NB4 (cell line): ENCODE measurements at regions not wholly inside any gene's neighbourhood (a gene's known extent, or its start where the extent isn't known, plus 50 kb on each side); places are given as distances from the start of the nearest gene placed in this dataset.

Experiments
- POLR2A ChIP-seq: IDR thresholded peaks from 2 replicates; pipeline ENCODE4 v1.6.1; 2011; ENCODE audit warnings: mild to moderate bottlenecking; ENCODE audit not compliant: insufficient read length; ENCODE audit errors: extremely low read depth
- TF ChIP-seq, protein P1 (sequence below): IDR thresholded peaks from one replicate; pipeline ENCODE4 v1.5.1; 2012; ENCODE audit warnings: low read depth, low read length

DNA sequence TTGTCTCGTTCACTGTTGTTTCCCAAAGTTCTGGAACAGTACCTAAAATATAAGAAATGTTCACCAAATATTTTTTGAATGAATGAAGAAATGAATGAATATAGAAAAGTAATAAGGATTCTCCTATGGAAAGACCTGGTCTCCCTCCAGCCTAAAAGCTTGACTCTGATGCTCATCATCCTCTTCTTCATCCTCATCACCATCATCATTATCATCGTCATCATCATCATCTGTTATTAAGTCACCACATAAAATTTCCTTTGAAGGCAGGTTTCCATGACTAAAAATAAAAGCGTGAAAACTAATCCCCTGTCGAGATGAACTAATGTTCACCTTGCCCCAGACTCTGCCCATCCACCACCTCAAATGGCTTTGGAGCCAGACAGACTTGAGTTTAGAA lies 181.4 kb upstream of the PRNP start:
- TF ChIP-seq, protein P1, sequence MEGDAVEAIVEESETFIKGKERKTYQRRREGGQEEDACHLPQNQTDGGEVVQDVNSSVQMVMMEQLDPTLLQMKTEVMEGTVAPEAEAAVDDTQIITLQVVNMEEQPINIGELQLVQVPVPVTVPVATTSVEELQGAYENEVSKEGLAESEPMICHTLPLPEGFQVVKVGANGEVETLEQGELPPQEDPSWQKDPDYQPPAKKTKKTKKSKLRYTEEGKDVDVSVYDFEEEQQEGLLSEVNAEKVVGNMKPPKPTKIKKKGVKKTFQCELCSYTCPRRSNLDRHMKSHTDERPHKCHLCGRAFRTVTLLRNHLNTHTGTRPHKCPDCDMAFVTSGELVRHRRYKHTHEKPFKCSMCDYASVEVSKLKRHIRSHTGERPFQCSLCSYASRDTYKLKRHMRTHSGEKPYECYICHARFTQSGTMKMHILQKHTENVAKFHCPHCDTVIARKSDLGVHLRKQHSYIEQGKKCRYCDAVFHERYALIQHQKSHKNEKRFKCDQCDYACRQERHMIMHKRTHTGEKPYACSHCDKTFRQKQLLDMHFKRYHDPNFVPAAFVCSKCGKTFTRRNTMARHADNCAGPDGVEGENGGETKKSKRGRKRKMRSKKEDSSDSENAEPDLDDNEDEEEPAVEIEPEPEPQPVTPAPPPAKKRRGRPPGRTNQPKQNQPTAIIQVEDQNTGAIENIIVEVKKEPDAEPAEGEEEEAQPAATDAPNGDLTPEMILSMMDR: no peak
- no peak for TF ChIP-seq POLR2A
